ENCODE measurements at regions not wholly inside any gene's neighbourhood (a gene's known extent, or its start where the extent isn't known, plus 50 kb on each side); places are given as distances from the start of the nearest gene placed in this dataset.

- TF ChIP-seq FOXP2 (optimal IDR thresholded peaks at IDR 0.05; ENCODE audit: borderline replicate concordance, extremely low read depth, extremely low read length, insufficient read depth) (no peak), TAF1 (IDR thresholded peaks at IDR 0.05; ENCODE audit: borderline replicate concordance, insufficient read depth, low read length) (no peak), SIN3A (IDR thresholded peaks at IDR 0.05; ENCODE audit: borderline replicate concordance, insufficient read depth, low read length) (no peak), REST (IDR thresholded peaks at IDR 0.05; ENCODE audit: insufficient read depth in 1 of 2, low read depth in 2 of 2, low read length in 2 of 2) (no peak), POLR2AphosphoS5 (IDR thresholded peaks at IDR 0.05; ENCODE audit: low read depth, low read length) (no peak)
Observed at GRCh38 chr3:55167586-55168317, 239.9 kb upstream of the LRTM1 start.

- TF ChIP-seq REST (IDR thresholded peaks at IDR 0.05; ENCODE audit: insufficient read depth in 1 of 2, low read depth in 2 of 2, low read length in 2 of 2) = no peak
- no peak for TF ChIP-seq TAF1 (IDR thresholded peaks at IDR 0.05; ENCODE audit: borderline replicate concordance, insufficient read depth, low read length)
- no peak for TF ChIP-seq POLR2AphosphoS5 (IDR thresholded peaks at IDR 0.05; ENCODE audit: low read depth, low read length)
- no peak for TF ChIP-seq SIN3A (IDR thresholded peaks at IDR 0.05; ENCODE audit: borderline replicate concordance, insufficient read depth, low read length)
- no peak for TF ChIP-seq FOXP2 (optimal IDR thresholded peaks at IDR 0.05; ENCODE audit: borderline replicate concordance, extremely low read depth, extremely low read length, insufficient read depth)
Observed at GRCh38 chr3:55166576-55167555, 239.0 kb upstream of the LRTM1 start.

GRCh38 chr3:55165704-55166405, 238.0 kb upstream of the LRTM1 start:
- TF ChIP-seq FOXP2 (optimal IDR thresholded peaks at IDR 0.05; ENCODE audit: borderline replicate concordance, extremely low read depth, extremely low read length, insufficient read depth) (no peak), REST (IDR thresholded peaks at IDR 0.05; ENCODE audit: insufficient read depth in 1 of 2, low read depth in 2 of 2, low read length in 2 of 2) (no peak), SIN3A (IDR thresholded peaks at IDR 0.05; ENCODE audit: borderline replicate concordance, insufficient read depth, low read length) (no peak), POLR2AphosphoS5 (IDR thresholded peaks at IDR 0.05; ENCODE audit: low read depth, low read length) (no peak), TAF1 (IDR thresholded peaks at IDR 0.05; ENCODE audit: borderline replicate concordance, insufficient read depth, low read length) (no peak)

GRCh38 chr3:55165278-55165677, 237.4 kb upstream of the LRTM1 start:
- TF ChIP-seq TAF1 (IDR thresholded peaks at IDR 0.05; ENCODE audit: borderline replicate concordance, insufficient read depth, low read length) = no peak
- TF ChIP-seq REST (IDR thresholded peaks at IDR 0.05; ENCODE audit: insufficient read depth in 1 of 2, low read depth in 2 of 2, low read length in 2 of 2) = no peak
- no peak for TF ChIP-seq POLR2AphosphoS5 (IDR thresholded peaks at IDR 0.05; ENCODE audit: low read depth, low read length)
- no peak for TF ChIP-seq SIN3A (IDR thresholded peaks at IDR 0.05; ENCODE audit: borderline replicate concordance, insufficient read depth, low read length)
- no peak for TF ChIP-seq FOXP2 (optimal IDR thresholded peaks at IDR 0.05; ENCODE audit: borderline replicate concordance, extremely low read depth, extremely low read length, insufficient read depth)
